ENCODE measurements at regions not wholly inside any gene's neighbourhood (a gene's known extent, or its start where the extent isn't known, plus 50 kb on each side); places are given as distances from the start of the nearest gene placed in this dataset.
A peak's percentile ranks its signal among the peaks of the same experiment; 100 is the strongest.

- H3K27ac Mint-ChIP-seq = peak overlapping the region; percentile 37
These were observed 333.4 kb downstream of the MAF start for GRCh38 chr16:79267146-79267545.

GRCh38 chr16:79265701-79266100, 334.8 kb downstream of the MAF start:
- Mint-ChIP-seq H3K27me3 (ENCODE audit: insufficient read depth) (peaks cover 12% of the 10 kb centered on the region), H3K4me1 (ENCODE audit: low read depth) (peaks cover 80% of the 10 kb centered on the region), H3K36me3 (ENCODE audit: low read depth) (peaks cover 3% of the 10 kb centered on the region), H3K27ac (no peak overlapping the region), H3K4me3 (no peak overlapping the region), H3K9me3 (peaks cover 16% of the 10 kb centered on the region)
- no peak for DNase-seq (ENCODE audit: low spot score)
- intact Hi-C loops (cut with micrococcal nuclease) = loop anchor here (5.0 kb wide), 3 partner anchors 103 to 558 kb away; no protein-coding TSS in a partner anchor

More at GRCh38 chr16:79267146-79267545, 333.4 kb downstream of the MAF start:
- peaks cover 3% of the 10 kb centered on the region for H3K36me3 Mint-ChIP-seq (ENCODE audit: low read depth)
- H3K4me1 Mint-ChIP-seq (ENCODE audit: low read depth) = peaks cover 93% of the 10 kb centered on the region
- peaks cover 10% of the 10 kb centered on the region for H3K27me3 Mint-ChIP-seq (ENCODE audit: insufficient read depth)
- no peak overlapping the region for H3K4me3 Mint-ChIP-seq
- DNase-seq (ENCODE audit: low spot score) = no peak
- intact Hi-C loops (cut with micrococcal nuclease) = loop anchor here (5.0 kb wide), 3 partner anchors 105 to 560 kb away; no protein-coding TSS in a partner anchor
- peaks cover 16% of the 10 kb centered on the region for H3K9me3 Mint-ChIP-seq

DNA sequence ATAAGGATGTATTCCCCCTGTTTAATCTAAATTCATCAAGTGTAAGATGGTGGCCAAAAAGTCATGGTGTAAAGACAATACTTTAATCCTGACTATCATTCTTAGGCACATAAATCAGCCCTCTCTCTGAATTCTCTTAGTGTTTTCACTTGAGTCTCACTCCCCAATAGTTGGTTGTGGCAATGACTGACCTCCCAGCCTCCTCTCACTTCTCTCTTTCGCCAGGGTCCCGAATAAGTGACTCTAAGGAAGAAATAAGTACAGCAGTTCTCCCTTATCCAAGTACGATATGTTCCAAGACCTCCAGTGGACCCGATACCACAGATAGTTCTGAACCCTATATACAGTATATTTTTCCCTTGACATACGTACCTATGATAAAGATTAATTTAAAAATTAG, 335.3 kb downstream of the MAF start:
- Mint-ChIP-seq H3K27ac (no peak overlapping the region), H3K36me3 (ENCODE audit: low read depth) (peaks cover 3% of the 10 kb centered on the region), H3K27me3 (ENCODE audit: insufficient read depth) (peaks cover 12% of the 10 kb centered on the region), H3K9me3 (peaks cover 16% of the 10 kb centered on the region), H3K4me1 (ENCODE audit: low read depth) (peaks cover 75% of the 10 kb centered on the region), H3K4me3 (peak overlapping the region; percentile 15)
- no peak for DNase-seq (ENCODE audit: low spot score)
- intact Hi-C loops (cut with micrococcal nuclease) = loop anchor here (5.0 kb wide), 3 partner anchors 103 to 558 kb away; no protein-coding TSS in a partner anchor

DNA sequence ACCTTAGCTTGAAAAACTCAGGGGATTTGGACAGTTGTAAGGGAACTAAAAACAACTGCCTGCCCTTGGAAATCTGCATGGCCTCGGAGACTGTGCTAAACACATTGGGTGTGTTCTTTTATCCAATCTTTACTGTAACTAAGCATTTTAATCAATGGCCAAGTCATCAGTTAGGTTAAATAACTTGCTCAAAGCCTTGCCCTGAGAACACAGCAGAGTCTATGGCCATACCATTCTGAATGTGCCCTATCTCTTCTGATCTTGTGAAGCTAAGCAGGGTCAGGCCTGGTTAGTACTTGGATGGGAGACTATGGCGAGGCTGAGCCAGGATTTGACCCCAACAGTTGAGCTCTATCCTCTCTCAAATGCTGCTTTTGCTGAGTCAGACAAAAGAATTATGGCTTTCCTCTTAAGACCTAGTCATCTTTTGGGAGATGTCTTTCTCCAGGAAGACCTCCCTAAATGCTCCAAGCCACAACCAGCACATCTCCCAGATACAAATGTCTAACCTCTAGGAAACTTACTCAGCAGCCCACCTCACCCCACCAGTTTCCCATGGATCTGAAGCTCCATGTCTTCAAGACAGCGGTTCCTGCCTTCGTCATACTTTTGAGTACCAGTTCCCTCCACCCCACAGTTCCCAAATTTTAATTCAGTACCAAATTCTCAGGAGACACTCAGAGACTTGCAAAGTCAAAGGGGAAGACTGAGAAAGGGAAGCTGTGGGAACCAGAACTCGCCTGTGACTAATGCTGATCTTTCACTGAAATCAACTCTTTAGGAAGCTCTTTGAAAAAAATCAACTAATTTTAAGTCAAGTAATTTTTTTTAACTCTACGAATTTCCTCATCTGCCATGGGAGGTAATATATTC, 336.1 kb downstream of the MAF start:
- H3K9me3 Mint-ChIP-seq = peaks cover 16% of the 10 kb centered on the region
- no peak overlapping the region for H3K4me3 Mint-ChIP-seq
- H3K4me1 Mint-ChIP-seq (ENCODE audit: low read depth) = peaks cover 68% of the 10 kb centered on the region
- H3K27ac Mint-ChIP-seq = no peak overlapping the region
- intact Hi-C loops (cut with micrococcal nuclease) = loop anchor here (5.0 kb wide), 3 partner anchors 102 to 557 kb away; no protein-coding TSS in a partner anchor
- peaks cover 3% of the 10 kb centered on the region for H3K36me3 Mint-ChIP-seq (ENCODE audit: low read depth)
- H3K27me3 Mint-ChIP-seq (ENCODE audit: insufficient read depth) = peaks cover 12% of the 10 kb centered on the region
- no peak for DNase-seq (ENCODE audit: low spot score)

DNA sequence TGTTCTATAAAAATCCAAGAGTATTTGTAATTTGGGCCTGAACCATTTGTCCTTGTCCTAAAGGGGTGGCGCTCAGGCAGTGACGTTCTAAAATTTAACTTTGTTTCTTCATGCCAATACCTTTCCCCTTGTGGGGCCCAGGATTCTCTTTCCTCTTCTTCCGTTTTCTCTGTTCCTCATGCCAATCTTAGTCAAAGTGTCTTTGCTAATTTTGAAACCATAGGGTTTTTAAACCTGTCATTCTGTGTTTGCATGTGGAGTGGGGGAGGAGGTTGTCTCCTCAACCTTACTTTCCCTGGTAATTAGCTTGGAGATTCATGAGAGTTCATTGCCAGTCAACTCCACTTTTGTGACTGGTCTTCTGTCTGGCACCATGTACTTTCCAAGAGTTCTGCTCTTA, 337.1 kb downstream of the MAF start:
- Mint-ChIP-seq H3K4me1 (ENCODE audit: low read depth) (peaks cover 58% of the 10 kb centered on the region), H3K27me3 (ENCODE audit: insufficient read depth) (peaks cover 12% of the 10 kb centered on the region), H3K4me3 (no peak overlapping the region), H3K27ac (no peak overlapping the region), H3K36me3 (ENCODE audit: low read depth) (peaks cover 3% of the 10 kb centered on the region), H3K9me3 (peaks cover 16% of the 10 kb centered on the region)
- intact Hi-C loops (cut with micrococcal nuclease) = no loop called here
- no peak for DNase-seq (ENCODE audit: low spot score)
